ENCODE measurements at regions not wholly inside any gene's neighbourhood (a gene's known extent, or its start where the extent isn't known, plus 50 kb on each side); places are given as distances from the start of the nearest gene placed in this dataset.

DNA sequence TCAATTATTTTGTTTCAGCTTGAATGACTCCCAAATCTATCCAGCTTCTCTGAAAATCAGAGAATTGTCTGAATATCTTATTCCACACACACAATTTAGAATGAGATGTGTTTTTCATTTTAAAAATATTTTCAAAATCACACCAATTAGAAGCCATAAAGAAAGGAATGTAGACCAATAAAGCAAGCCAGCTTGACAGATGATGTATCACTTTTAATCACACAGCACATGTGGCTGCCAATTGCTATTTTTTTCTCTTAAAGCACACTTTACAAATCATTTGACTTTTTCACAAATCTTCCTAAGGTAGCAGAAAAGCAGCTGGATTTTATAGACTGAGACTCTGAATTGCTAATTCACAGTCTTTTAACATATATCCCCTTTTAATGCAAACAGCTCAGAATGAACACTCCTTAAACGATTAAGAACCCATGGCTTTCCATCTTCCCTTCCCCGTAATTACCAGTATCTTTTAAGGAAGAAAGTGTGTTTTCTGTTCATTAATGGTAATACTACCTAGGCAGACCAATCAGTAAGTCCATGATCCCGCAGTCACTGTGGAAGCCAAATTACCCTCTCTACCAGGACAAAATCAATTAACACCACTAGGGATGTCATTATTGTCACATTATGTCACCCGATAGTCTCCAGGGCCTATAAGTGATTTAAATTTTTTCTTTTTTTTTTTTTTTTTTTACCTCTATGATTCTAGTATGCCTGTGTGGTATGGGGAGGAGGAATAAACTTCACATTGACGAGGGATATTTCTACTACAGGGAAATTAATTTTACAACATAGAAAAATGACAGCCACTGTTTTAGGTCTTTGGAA is 250.0 kb upstream of the VEPH1 start:
- no peak overlapping the region for H3K4me3 ChIP-seq
- H3K4me1 ChIP-seq = no peaks in the 10 kb centered on the region
- WGBS, 2 donors = 67 to 76% methylated on average over 5 of the region's 5 CpGs
- H3K36me3 ChIP-seq = no peaks in the 10 kb centered on the region
- intact Hi-C loops (cut with DNase I) = no loop called here
- DNase-seq = no peak
- H3K27ac ChIP-seq = no peak overlapping the region
- TF ChIP-seq, protein P1, sequence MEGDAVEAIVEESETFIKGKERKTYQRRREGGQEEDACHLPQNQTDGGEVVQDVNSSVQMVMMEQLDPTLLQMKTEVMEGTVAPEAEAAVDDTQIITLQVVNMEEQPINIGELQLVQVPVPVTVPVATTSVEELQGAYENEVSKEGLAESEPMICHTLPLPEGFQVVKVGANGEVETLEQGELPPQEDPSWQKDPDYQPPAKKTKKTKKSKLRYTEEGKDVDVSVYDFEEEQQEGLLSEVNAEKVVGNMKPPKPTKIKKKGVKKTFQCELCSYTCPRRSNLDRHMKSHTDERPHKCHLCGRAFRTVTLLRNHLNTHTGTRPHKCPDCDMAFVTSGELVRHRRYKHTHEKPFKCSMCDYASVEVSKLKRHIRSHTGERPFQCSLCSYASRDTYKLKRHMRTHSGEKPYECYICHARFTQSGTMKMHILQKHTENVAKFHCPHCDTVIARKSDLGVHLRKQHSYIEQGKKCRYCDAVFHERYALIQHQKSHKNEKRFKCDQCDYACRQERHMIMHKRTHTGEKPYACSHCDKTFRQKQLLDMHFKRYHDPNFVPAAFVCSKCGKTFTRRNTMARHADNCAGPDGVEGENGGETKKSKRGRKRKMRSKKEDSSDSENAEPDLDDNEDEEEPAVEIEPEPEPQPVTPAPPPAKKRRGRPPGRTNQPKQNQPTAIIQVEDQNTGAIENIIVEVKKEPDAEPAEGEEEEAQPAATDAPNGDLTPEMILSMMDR (IDR thresholded peaks at IDR 0.05) = no peak
- TF ChIP-seq EP300 (IDR thresholded peaks at IDR 0.05) = no peak
- no peak for TF ChIP-seq POLR2AphosphoS5 (IDR thresholded peaks at IDR 0.05)
- TF ChIP-seq POLR2A (IDR thresholded peaks at IDR 0.05) = no peak
- no peaks in the 10 kb centered on the region for H3K9me3 ChIP-seq
- H3K27me3 ChIP-seq = no peaks in the 10 kb centered on the region

DNA sequence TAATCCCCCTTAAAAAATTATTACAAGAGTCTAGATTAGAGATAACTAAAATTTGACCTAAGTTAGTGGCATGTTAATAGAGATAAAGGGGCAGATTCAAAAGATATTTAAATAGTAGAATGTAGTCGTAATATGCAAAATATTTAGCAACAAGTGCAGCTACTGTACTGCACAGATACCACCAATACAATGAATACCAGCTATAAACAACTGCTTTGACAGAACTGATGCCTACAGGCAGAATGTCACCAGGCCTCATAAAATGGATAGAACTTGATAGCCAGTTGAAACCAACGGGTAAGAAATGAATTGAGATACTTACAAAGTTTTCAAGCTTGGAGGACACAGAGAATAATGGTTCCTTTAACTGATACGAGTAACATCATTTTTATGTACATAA is 249.3 kb upstream of the VEPH1 start:
- H3K4me1 ChIP-seq = no peaks in the 10 kb centered on the region
- no peak for DNase-seq
- intact Hi-C loops (cut with DNase I) = no loop called here
- TF ChIP-seq POLR2A (IDR thresholded peaks at IDR 0.05) = no peak
- TF ChIP-seq, protein P1 (IDR thresholded peaks at IDR 0.05) = no peak
- TF ChIP-seq POLR2AphosphoS5 (IDR thresholded peaks at IDR 0.05) = no peak
- TF ChIP-seq EP300 (IDR thresholded peaks at IDR 0.05) = no peak
- no peak overlapping the region for H3K4me3 ChIP-seq
- WGBS, 2 donors = 43 to 66% methylated on average over 3 of the region's 3 CpGs
- no peaks in the 10 kb centered on the region for H3K36me3 ChIP-seq
- H3K27ac ChIP-seq = no peak overlapping the region
- no peaks in the 10 kb centered on the region for H3K27me3 ChIP-seq
- no peaks in the 10 kb centered on the region for H3K9me3 ChIP-seq

DNA sequence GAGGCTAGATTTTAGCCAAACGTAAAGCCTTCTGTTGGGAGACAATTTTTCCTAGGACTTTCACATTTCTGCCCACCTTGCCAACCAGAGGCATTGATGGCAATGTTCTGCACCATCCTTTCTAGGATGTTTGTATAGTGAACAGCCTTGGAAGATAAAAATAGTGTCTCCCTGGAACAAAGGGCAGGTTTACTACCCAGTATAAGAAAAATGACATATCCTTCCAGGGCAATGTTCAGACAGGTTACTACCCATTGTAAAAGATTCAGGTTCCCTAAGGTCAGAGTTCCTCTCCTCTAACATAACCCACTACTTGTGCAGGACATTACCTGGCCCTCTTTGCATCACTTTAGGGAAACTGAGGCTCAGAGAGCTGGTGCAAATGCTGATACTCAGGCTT is 248.2 kb upstream of the VEPH1 start:
- H3K4me1 ChIP-seq = no peaks in the 10 kb centered on the region
- no peak overlapping the region for H3K4me3 ChIP-seq
- no peaks in the 10 kb centered on the region for H3K9me3 ChIP-seq
- TF ChIP-seq POLR2A (IDR thresholded peaks at IDR 0.05) (no peak), EP300 (IDR thresholded peaks at IDR 0.05) (no peak), POLR2AphosphoS5 (IDR thresholded peaks at IDR 0.05) (no peak)
- TF ChIP-seq, protein P1 (IDR thresholded peaks at IDR 0.05) = no peak
- H3K36me3 ChIP-seq = no peaks in the 10 kb centered on the region
- no peaks in the 10 kb centered on the region for H3K27me3 ChIP-seq
- intact Hi-C loops (cut with DNase I) = no loop called here
- DNase-seq = no peak
- H3K27ac ChIP-seq = no peak overlapping the region
- WGBS, 2 donors = 58 to 72% methylated on average over 1 of the region's 1 CpG

DNA sequence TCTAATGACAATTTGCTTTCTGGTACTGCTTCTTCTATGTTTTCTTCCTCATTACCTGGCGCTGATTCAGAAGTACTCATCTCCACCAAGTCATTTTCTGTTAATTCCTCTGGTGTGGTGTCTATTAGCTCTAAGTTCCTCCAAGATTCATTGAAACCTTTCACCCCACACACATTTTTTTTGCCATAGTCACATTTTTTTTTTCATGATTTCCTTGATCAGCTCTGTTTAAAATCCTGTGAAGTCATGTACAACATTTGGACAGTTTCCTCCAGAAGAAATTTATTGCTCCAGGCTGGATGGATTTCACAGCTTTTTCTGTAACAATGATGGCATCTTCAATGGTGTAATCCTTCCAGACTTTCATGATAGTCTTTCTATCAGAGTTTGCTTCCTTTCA is 243.2 kb upstream of the VEPH1 start:
- Histone ChIP-seq H3K36me3 (no peaks in the 10 kb centered on the region), H3K4me3 (no peak overlapping the region), H3K27me3 (no peaks in the 10 kb centered on the region), H3K9me3 (peaks cover 0 to 10% (median 0%) of the 10 kb centered on the region in 4 donors), H3K4me1 (no peaks in the 10 kb centered on the region), H3K27ac (no peak overlapping the region)
- DNase-seq = no peak
- TF ChIP-seq, protein P1 (IDR thresholded peaks at IDR 0.05) = no peak
- TF ChIP-seq POLR2AphosphoS5 (IDR thresholded peaks at IDR 0.05) (no peak), POLR2A (IDR thresholded peaks at IDR 0.05) (no peak), EP300 (IDR thresholded peaks at IDR 0.05) (no peak)
- whole genome bisulfite sequencing, 2 donors = 87 to 93% methylated on average over 1 of the region's 1 CpG
- intact Hi-C loops (cut with DNase I) = no loop called here

DNA sequence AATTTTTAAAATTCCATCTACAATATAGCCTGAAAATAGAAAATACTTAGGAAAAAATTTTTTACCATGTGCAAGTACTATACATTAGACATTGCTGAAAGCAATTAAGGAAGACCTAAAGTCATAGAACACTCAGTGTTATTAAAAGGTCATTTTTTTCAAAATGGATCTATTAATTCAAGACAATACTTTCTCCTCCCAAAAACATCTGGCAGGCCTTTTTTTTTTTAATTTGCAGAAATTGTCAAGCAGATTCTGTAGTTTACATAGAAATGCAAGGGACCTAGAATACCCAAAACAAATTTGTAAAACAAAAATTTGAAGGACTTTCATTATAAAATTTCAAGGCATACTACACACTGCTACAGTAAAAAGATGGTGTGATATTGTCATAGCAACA is 238.4 kb upstream of the VEPH1 start:
- no peak for DNase-seq
- intact Hi-C loops (cut with DNase I) = no loop called here
- Histone ChIP-seq H3K27ac (no peak overlapping the region), H3K27me3 (no peaks in the 10 kb centered on the region), H3K4me3 (no peak overlapping the region), H3K36me3 (no peaks in the 10 kb centered on the region), H3K9me3 (peaks cover 0 to 10% (median 0%) of the 10 kb centered on the region in 4 donors), H3K4me1 (no peaks in the 10 kb centered on the region)
- TF ChIP-seq POLR2A (IDR thresholded peaks at IDR 0.05) = no peak
- TF ChIP-seq, protein P1 (IDR thresholded peaks at IDR 0.05) = no peak
- TF ChIP-seq EP300 (IDR thresholded peaks at IDR 0.05) = no peak
- no peak for TF ChIP-seq POLR2AphosphoS5 (IDR thresholded peaks at IDR 0.05)

Data from sigmoid colon (tissue), 6 donors.